Mesothelial cell of epicardium (in vitro differentiated cells): ENCODE measurements at regions not wholly inside any gene's neighbourhood (a gene's known extent, or its start where the extent isn't known, plus 50 kb on each side); places are given as distances from the start of the nearest gene placed in this dataset.
"Not testable (repeated sequence)": the region's sequence is repeated elsewhere in the genome, so short reads cannot be mapped to it uniquely, and the experiment has no call there.

Experiments
- DNase-seq, 2 experiments: peaks; one replicate each; pipeline ENCODE4 v3.0.0; 2021; ENCODE audit warnings: low spot score in 2 of 2; ENCODE audit not compliant: unreplicated experiment in 2 of 2
- H3K27ac Mint-ChIP-seq: 2 replicates; pipeline ENCODE4 v1.8.0; 2021; ENCODE audit warnings: mixed read lengths
- H3K27me3 Mint-ChIP-seq: 2 replicates; pipeline ENCODE4 v1.8.0; 2021; ENCODE audit warnings: low read depth, mixed read lengths
- H3K36me3 Mint-ChIP-seq: 2 replicates; pipeline ENCODE4 v1.8.0; 2021; ENCODE audit warnings: mixed read lengths
- H3K4me1 Mint-ChIP-seq: 2 replicates; pipeline ENCODE4 v1.8.0; 2021; ENCODE audit warnings: mixed read lengths
- H3K4me3 Mint-ChIP-seq: 2 replicates; pipeline ENCODE4 v1.8.0; 2021; ENCODE audit warnings: mild to moderate bottlenecking, moderate library complexity, mixed read lengths
- H3K9me3 Mint-ChIP-seq: 2 replicates; pipeline ENCODE4 v1.8.0; 2021; ENCODE audit warnings: mixed read lengths
- TF ChIP-seq, protein P1 (sequence below): fragments of 200-600 bp; sonication (generic); IDR thresholded peaks from one replicate; pipeline ENCODE4 v1.5.0; 2021; ENCODE audit warnings: antibody characterized with exemption; ENCODE audit not compliant: unreplicated experiment

DNA sequence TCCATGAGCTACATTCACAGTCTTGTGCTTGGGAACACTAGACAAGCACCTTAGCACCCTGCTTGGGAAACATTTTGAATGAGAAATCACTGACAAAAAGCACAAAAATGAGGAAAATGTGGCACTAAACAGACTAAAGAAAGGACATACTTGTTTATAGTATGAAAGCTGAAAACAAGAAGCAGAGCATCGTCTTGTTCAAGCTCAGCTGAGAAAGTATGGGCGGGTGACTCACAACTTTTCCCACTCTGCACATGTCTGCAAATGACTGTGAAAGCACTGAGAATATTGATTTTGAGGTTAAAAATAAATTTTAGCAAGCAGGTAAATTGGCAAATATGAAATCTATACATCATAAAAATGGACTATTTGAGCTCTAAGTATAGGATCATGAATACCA, 725.3 kb downstream of the COL12A1 start:
- no peaks in the 10 kb centered on the region for H3K36me3 Mint-ChIP-seq

DNA sequence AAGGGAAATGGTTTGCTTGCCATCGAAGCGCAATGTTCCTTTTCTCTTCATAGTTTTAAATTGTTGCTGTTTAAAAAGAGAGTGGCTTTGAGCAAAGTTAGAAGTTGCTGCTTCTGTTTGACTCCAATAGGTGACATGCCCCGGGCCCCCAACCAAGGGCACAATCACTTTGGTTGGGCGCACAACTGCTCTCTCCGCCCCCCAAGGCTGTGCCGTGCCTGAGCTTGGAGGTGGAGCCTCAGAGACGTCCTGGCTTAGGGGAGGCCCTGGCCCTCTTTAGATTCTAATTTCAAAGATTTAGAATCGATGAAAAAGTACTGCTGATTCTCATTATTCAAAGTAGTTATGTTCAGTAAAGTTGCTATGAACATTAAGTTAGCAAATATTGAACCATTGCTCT, 725.9 kb downstream of the COL12A1 start:
- TF ChIP-seq, protein P1, sequence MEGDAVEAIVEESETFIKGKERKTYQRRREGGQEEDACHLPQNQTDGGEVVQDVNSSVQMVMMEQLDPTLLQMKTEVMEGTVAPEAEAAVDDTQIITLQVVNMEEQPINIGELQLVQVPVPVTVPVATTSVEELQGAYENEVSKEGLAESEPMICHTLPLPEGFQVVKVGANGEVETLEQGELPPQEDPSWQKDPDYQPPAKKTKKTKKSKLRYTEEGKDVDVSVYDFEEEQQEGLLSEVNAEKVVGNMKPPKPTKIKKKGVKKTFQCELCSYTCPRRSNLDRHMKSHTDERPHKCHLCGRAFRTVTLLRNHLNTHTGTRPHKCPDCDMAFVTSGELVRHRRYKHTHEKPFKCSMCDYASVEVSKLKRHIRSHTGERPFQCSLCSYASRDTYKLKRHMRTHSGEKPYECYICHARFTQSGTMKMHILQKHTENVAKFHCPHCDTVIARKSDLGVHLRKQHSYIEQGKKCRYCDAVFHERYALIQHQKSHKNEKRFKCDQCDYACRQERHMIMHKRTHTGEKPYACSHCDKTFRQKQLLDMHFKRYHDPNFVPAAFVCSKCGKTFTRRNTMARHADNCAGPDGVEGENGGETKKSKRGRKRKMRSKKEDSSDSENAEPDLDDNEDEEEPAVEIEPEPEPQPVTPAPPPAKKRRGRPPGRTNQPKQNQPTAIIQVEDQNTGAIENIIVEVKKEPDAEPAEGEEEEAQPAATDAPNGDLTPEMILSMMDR = no peak
- Mint-ChIP-seq H3K9me3 (no peaks in the 10 kb centered on the region), H3K27me3 (peaks cover 4% of the 10 kb centered on the region), H3K36me3 (no peaks in the 10 kb centered on the region), H3K4me3 (no peak overlapping the region), H3K4me1 (no peaks in the 10 kb centered on the region), H3K27ac (no peak overlapping the region)
- no peak for DNase-seq

More for the DNA sequence above, 725.3 kb downstream of the COL12A1 start:
- no peak overlapping the region for H3K27ac Mint-ChIP-seq
- DNase-seq = no peak
- H3K4me1 Mint-ChIP-seq = no peaks in the 10 kb centered on the region
- H3K27me3 Mint-ChIP-seq = peaks cover 4% of the 10 kb centered on the region
- H3K4me3 Mint-ChIP-seq = no peak overlapping the region
- TF ChIP-seq, protein P1 = no peak
- H3K9me3 Mint-ChIP-seq = no peaks in the 10 kb centered on the region

DNA sequence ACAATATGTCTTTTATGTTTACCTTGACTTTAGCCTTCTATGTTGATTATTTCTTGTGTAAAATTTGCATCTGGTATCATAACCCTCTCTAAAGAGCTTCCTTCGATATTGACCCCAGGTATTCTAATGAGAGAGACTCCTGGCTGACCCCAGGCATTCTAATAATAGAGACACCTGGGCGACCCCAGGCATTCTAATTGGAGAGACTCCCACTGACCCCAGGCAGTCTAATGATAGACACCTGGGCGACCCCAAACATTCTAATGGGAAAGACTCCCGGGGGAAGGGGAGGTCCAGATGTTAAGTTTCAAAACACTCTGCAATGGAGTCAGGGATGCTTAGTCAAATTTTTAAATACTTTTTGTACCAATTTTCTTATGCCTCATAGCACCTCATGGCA, 726.4 kb downstream of the COL12A1 start:
- Mint-ChIP-seq H3K27me3 (peaks cover 4% of the 10 kb centered on the region), H3K4me3 (no peak overlapping the region), H3K4me1 (no peaks in the 10 kb centered on the region), H3K27ac (no peak overlapping the region), H3K36me3 (no peaks in the 10 kb centered on the region), H3K9me3 (peaks cover 3% of the 10 kb centered on the region)
- no peak for DNase-seq
- TF ChIP-seq, protein P1 = no peak

DNA sequence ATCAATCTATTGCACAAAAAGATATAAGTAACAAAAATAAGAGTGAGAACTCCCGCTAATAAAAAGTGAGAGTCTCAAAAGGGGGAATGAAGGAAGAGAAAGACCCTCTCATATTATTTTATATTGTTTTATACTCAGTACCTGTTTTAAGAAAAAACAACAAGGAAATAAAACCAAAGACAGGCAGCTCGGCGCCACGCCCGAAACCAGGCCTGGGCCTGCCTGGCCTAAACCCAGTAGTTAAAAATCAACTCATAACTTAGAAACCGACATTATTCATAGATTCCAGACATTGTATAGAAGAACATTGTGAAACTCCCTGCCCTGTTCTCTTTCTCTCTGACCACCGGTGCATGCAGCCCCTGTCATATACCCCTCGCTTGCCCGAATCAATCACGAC, 731.8 kb downstream of the COL12A1 start:
- DNase-seq, H3K36me3 Mint-ChIP-seq, H3K9me3 Mint-ChIP-seq, H3K4me3 Mint-ChIP-seq, H3K4me1 Mint-ChIP-seq, H3K27ac Mint-ChIP-seq, H3K27me3 Mint-ChIP-seq: not testable (repeated sequence)

DNA sequence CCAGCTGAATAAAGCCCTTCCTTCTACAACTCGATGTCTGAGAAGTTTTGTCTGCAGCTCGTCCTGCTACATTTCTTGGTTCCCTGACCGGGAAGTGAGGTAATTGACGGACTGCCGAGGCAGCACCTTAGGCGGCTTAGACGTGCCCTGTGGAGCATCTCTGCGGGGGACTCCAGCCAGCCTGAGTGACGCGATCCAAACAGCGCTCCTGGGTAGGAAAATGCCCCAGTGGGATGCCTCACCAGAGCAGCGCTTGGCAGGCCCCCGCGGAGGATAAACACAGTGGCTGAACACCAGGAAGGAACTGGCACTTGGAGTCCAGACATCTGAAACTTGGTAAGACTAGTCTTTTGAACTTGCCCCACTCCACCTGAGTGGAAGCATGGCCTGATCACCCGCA, 737.3 kb downstream of the COL12A1 start:
- DNase-seq, H3K9me3 Mint-ChIP-seq, H3K36me3 Mint-ChIP-seq, H3K27ac Mint-ChIP-seq, H3K4me3 Mint-ChIP-seq, H3K4me1 Mint-ChIP-seq, H3K27me3 Mint-ChIP-seq: not testable (repeated sequence)

DNA sequence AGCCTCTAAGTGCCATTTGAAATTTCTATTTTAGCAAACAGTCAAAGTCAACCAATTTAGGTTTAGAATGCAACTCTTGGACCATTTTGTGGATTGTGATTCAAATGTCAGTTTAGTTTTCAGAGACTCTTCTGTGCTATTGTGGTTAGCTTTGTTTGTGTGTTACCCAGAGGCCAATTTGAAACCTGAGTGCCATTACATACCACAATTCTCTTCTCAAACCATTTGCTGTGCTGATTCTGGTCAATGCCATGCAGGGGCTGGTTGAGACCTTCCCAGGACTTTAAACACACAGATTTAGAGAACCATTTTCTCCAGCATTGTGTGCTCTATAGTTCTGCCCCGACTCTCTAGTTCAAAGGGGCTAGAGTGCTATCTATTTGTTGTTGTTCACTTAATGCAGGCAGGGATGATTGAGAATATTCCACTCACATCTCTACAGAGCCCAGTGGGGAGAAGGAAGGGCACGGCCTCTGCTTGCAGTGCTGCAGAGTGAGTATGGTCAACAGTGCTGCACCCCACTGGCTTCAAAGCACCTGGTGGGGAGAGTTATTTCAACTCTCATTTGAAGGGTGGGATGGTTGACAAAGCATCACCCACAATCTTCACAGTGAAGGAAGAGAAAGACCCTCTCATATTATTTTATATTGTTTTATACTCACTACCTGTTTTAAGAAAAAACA, 738.2 kb downstream of the COL12A1 start:
- DNase-seq = no peak
- TF ChIP-seq, protein P1 = no peak
- Mint-ChIP-seq H3K27me3 (peaks cover 4% of the 10 kb centered on the region), H3K4me1 (no peaks in the 10 kb centered on the region), H3K36me3 (no peaks in the 10 kb centered on the region), H3K27ac (no peak overlapping the region), H3K4me3 (no peak overlapping the region), H3K9me3 (peaks cover 3% of the 10 kb centered on the region)

DNA sequence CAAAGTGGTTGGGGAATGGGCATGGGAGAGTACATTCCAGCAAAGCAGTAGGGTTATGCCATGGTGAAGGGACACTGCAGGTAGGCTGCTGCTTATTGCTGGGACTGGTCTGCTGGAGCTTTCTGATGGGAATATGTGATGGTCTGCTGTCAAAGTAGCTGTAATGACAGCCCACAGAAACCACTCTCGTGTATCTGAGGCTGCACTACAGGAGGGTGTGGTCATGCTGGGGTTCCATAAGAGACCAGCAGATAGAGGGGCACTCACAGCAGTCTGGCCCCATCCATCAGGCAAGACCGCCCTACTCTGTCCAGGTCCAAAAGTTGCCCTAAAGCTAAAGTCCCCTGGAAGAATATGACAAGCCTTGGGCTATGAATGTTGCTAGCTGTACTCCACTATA, 739.3 kb downstream of the COL12A1 start:
- H3K4me3 Mint-ChIP-seq = no peak overlapping the region
- H3K36me3 Mint-ChIP-seq = no peaks in the 10 kb centered on the region
- H3K27ac Mint-ChIP-seq = no peak overlapping the region
- peaks cover 4% of the 10 kb centered on the region for H3K27me3 Mint-ChIP-seq
- H3K4me1 Mint-ChIP-seq = no peaks in the 10 kb centered on the region
- TF ChIP-seq, protein P1 = no peak
- peaks cover 14% of the 10 kb centered on the region for H3K9me3 Mint-ChIP-seq
- no peak for DNase-seq
